DMS 273 (cell line): ENCODE measurements at regions not wholly inside any gene's neighbourhood (a gene's known extent, or its start where the extent isn't known, plus 50 kb on each side); places are given as distances from the start of the nearest gene placed in this dataset.

ENCODE experiments used
- DNase-seq: peaks from one replicate; lab custom pipeline; 2025; ENCODE audit not compliant: unreplicated experiment; lab: John Stamatoyannopoulos, UW

DNA sequence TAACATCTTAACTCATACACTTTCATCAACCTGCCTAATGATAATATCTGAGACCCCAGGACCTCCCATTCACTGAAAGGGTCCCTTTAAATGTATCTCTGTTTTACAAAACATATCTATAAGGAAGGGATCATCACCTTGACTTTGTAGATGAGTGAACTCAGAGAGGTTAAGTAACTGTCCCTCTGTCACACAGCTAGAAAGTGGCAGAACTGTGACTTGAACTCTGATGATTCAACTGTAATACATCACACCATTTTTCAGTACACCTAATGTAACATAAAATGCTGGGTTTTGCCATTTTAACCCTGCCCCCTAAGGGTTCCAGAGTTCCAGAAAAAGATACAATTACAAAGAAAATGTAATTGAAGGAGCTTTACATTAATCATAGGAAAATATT is 234.6 kb downstream of the ZEB2 start:
- no peak for DNase-seq

DNA sequence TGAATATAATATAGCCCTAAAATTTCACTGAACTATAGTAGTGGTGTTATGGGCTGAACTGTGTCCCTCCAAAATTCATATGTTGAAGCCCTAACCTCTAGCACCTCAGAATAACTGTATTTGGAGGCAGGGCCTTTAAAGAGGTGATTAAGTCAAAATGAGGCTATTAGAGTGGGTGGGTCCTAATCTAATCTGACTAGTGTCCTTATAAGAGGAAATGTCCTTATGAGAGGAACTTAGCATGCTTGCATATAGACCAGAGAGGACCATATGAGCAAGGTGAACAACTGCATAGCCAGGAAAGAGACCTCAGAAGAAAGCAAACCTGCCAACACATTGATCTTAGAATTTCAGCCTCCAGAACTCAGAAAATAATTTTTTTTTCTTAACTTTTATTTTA is 238.4 kb downstream of the ZEB2 start:
- DNase-seq, result no peak

DNA sequence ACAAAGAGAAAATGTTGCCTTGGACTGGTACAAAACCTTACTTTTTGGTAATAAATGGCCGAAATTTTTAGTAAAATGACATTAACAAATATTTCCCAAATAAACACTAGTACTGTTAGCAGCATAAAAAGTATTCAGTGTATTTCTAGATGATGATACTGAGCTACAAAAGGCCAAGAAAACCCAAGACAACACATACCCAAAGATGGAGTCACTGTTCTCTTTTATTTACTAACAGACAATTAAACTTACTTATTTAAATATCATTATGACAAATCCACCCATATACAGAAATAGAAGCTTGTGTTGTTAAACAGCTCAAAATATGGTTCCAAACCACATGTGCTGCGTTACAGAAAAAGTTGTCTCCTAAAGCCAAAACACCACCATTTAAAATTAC is 239.9 kb downstream of the ZEB2 start:
- no peak for DNase-seq

DNA sequence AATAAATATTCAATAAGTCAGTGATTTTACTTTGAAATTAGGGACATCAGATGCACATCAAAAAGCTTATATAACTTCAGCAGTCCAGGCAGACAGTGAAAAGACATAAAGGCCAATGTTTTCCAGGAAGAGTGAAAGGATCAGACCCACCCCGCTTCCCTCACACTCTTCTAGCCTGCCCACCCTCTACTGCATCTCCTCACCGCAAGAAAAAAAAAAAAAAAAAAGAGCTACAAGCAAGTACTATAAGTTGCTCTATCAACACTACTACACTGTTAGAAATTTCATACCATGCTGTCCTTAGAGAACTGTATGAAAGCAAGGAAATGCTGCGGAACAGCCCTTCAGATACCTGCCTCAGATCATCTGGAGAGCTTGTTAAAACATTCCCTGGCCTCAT is 240.8 kb downstream of the ZEB2 start:
- no peak for DNase-seq

DNA sequence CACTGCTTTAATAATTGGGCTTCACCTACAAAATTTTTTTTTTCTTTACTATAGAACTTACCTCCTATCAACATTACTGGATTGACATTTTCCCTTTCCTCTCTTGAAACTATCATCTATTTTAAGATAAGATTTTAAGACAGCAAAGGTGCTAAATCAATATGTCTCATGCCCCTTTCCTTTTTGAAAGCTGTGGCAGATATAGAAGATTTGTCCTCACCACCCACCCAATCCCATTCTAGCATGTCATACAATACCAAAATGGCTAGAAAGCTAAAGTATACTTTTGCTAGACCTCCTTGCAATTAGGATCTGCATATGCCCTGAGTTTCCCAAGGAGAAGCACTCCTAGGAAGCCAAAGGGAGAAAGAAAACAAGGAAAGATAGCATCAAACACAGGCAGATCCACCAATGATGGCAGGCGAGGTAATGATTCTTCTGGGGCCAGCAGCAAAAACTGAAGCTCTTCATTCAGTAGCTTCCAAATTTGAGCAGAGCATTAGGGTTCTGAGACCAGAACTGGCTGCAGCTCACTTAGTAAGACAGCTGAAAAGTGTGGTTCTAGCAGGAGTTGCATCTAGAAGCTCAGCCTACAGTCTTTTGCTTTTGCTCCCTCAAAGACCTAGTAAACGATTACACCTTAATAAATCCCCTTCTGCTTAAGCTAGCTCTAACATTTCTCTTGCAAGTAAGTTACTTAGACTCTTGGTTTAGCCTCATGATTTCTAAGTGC is 242.1 kb downstream of the ZEB2 start:
- DNase-seq, result no peak

DNA sequence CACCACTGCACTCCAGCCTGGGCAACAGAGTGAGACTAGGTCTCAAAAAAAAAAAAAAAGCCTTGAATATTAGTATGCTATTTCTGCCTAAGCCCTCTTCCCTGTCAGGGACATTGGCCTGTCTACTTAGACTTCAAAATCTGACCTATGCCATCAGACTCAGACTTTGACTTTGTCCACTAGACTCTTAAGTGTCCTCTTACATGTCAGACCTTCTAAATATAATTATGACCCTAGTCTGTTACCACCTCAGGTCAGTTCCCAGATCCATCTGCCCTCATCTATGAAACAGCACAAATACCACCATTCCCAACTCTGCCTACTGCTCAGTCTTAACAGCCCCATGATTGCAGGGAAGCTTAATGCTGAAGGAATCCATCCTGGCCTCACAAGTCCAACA is 244.6 kb downstream of the ZEB2 start:
- no peak for DNase-seq

DNA sequence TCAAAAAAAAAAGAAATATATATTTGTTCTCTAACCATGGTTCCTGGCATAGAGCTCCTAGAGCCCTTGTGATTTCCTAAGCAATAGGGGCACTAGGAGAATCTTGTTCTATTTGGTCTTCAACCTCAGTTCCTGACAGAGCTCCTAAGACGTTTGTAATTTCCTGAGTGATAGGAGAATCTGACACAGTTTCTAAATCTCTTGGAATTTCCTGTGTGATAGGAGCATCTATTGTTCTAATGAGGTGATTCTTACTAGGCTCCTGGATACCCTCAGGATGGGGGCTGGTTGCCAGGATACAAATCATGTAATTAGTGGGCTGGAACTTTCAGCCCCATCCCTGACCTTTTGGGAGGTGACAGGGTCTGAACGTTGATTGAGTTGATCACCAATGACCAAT is 245.8 kb downstream of the ZEB2 start:
- DNase-seq, result no peak

DNA sequence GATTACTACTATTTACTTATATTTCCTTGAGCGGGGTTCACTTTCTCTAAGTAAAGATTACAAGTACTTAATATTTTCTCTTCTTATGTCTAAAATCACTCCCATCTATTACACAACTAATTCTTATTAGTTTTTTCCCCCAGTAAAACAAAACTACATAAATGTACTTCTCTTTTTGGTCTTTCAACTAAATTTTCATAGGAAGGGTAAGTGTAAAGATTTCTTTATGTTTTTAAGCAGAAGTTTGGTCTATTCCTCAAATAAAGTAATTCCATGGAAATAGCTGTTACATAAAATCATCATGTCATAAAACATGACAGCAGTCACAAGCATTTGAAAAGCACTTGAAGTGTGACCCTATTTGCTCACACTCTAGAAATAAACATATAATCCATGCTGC is 249.0 kb downstream of the ZEB2 start:
- DNase-seq, result no peak

DNA sequence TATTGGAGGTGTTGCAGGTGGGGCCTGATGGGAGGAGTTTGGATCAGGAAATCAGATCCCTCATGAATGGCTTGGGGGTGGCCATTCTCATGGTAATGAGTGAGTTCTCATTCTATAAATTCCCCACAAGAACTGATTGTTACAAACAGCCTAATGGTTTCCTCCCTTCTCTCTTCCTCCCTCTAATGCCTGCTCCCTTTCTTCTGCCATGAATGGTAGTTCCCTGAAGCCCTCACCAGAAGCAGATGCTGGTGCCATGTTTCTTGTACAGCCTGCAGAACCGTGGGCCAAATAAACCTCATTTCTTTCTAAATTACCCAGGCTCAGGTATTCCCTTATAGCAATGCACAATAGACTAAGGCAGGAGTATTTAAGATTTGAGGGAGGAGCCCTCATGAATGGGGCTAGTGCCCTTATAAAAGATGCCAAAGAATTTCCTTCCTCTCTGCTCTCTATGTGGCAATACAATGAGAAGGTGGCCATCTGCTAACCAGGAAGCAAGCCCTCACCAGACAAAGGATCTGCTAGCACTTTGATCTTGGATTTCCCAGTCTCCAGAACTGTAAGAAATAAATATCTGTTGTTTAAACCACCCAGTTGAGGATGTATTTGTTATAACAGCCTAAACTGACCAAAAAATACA is 251.8 kb downstream of the ZEB2 start:
- DNase-seq, result peak; percentile 15

DNA sequence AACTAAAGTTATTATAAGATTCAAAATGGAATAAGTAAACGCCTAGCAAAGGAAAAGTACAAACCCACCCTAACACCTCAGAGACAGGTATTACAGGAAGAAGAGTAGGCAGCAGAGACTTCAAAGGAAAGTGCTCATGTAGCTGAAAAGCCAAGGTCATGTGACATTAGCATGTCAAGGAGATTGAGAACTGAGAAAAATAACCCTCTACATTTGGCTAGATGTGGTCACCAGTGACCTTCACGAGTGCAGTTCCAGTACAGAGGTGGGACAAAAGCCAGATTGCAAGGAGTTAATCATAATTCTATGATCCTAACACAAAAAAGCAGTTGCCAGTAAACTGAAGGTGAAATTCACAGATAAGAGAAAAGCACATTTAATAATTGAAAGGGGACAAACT is 252.7 kb downstream of the ZEB2 start:
- no peak for DNase-seq

DNA sequence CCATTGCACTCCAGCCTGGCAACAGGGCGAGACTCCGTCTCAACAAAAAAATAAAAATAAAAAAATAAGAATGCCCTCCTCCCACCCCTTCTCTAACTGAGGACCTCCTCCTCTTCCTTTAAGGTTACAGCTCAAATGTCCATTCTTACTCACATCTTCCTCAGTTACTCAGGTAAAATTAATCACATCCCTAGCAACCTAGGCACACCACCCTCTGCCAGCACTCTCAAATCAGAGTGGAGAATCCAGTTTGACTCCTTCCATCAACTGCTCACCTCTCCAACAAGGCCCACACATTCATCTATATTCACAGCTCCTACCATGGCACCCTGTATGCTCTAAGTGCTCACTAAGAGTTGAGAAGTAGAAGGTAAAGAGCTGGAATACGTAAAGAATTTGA is 254.3 kb downstream of the ZEB2 start:
- no peak for DNase-seq

DNA sequence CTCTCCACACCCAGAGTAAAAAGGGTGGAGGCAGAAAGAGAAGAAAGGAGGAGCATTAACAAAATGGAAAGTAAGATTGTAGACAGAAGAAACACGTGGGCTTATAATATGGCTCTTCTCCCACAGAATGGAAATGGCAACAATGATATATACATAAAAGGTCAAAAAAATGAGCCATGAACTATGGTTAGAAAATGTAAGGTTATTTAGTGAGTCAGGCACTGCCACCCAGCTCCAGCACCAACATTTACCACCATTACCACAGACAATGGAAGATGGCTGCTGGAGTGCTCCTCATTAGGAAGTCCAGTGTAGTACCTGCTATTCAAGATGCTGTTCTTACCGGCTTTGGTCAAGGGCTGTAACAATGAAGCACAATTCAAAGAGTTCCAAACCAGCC is 258.0 kb downstream of the ZEB2 start:
- DNase-seq, result no peak

DNA sequence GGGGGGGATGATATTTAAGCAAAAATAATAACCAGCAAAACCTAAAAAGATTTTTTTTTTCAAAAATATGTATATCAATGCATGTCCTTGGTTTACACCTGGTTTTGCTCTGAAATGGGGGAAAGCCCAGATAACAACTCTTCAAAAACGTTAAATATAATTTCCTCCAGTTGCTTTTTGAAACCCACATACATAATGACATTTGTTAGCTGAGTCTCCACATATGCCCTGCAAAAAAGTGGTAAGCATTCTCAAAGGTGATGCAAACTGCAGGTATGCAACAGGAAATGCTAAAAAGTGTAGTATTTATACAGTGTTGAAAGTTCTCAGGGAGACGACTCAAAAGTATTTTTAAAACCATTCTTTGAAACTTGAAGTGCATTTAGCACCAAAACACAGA is 258.6 kb downstream of the ZEB2 start:
- DNase-seq, result no peak

DNA sequence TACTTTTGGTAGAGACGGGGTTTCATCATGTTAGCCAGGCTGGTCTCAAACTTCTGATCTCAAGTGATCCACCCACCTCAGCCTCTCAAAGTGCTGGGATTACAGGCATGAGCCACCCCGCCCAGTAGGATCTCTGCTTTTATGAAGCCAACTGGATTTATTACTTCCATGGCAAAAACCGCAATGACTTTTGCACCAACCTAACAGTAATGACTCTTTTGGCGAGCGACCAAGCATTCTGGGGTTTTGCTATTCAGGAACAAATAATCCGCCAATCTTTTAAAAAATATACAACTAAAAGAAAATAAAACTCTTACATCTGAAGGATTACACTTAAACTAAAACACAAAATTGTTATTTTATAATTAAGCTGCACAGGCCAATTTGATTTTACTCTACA is 260.6 kb downstream of the ZEB2 start:
- no peak for DNase-seq

DNA sequence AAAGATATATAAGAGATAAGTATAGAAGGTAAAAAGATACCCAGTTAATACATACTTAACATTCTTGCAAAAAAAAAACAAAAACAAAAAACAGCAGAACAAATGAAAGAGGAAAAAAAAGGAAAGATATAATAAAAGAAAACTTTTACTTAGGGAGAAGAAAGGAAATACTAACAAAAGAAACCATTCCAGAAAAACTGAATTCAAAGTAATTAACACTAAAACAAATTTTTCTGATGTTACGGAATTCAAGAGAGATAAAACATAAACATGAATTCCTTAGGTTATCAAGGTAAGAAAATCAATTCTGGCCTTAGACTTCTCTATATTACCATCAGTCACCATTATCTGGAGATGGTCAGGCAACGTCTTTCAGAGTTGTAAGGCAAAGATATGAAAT is 261.8 kb downstream of the ZEB2 start:
- no peak for DNase-seq

DNA sequence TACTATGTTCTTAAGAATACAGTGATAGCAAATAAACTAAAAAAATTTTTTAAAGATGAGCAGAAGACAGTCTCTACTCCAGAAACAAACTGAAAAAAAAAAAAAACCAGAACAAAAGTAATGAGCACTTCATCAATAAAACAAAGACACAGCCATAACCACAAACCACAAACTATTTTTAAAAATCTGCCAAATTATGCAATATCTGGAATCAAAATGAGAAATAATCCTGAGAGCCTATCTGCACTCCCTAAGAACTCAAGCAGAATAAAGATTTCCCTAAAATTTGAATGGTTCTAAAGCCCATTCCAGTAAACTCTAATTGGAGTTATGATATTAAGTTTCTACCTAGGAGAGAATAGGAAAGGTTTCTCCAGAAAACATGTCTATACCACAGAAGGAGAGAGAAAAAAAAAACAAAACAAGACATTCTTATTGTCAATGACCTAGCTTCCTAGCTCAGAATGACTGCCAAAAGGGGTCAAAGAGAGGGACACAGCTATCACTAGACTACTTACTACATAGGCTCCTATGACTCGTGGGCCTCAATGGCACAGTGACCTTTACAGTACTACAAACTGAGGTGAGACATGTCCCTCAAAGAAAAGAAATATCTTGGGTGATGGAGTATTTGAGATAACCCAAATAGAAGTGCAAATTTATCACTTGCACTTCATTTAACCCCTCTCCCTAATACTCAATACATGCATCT is 262.8 kb downstream of the ZEB2 start:
- DNase-seq, result no peak

DNA sequence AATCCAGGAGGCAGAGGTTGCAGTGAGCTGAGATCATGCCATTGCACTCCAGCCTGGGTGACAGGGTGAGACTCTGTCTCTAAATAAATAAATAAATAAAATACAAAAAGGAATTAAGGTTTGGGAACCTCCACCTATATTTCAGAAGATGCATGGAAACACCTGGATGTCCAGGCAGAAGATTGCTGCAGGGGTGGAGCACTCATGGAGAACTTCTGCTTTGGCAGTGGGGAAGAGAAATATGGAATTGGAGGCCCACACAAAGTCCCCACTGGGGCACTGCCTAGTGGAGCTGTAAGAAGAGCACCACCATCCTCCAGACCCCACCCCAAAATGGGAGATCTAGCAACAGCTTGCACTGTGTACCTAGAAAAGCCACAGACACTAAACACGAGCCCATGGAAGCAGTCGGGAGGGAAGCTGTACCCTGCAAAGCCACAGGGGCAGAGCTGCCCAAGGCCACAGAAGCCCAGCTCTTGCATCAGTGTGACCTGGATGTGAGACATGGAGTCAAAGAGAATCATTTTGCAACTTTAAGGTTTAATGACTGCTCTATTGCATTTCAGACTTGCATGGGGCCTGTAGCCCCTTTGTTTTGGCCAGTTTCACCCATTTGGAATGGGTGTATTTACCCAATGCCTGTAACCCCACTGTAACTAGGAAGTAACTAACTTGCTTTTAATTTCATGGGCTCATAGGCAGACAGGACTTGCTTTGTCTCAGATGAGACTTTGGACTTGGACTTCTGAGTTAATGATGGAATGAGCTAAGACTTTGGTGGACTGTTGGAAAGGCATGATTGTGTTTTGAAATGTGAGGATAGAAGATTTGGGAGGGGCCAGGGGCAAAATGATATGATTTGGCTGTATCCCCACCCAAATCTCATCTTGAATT is 265.3 kb downstream of the ZEB2 start:
- DNase-seq, result no peak

DNA sequence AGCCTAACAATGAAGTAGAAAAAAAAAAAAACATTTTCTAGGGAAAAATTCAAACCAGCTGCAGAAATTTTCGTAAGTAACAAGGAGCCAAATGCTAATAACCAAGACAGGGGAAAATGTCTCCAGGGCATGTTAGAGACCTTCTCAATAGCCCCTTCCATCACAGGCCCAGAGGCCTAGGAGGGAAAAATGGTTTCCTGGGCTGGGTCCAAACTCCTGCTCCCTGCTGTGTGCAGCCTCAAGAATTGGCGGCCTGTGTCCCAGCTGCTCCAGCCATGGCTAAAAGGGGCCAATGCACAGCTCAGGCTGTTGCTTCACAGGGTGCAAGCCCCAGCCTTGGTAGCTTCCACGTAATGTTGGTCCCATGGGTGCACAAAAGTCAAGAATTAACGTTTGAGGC is 266.2 kb downstream of the ZEB2 start:
- DNase-seq, result no peak

DNA sequence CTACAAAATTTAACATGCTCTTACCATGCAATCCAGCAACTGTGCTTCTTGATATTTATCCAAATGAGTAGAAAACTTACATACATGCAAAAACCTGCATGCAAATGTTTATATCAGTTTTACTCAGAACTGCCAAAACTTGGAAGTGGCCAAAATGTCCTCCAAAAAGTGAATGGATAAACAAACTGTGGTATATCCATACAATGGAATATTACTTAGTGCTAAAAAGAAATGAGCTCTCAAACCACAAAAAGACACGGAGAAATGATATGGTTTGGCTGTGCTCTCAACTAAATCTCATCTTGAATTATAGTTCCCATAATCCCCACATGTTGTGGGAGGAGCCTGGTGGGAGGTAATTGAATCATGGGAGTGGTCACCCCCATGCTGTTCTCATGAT is 267.2 kb downstream of the ZEB2 start:
- DNase-seq, result no peak

DNA sequence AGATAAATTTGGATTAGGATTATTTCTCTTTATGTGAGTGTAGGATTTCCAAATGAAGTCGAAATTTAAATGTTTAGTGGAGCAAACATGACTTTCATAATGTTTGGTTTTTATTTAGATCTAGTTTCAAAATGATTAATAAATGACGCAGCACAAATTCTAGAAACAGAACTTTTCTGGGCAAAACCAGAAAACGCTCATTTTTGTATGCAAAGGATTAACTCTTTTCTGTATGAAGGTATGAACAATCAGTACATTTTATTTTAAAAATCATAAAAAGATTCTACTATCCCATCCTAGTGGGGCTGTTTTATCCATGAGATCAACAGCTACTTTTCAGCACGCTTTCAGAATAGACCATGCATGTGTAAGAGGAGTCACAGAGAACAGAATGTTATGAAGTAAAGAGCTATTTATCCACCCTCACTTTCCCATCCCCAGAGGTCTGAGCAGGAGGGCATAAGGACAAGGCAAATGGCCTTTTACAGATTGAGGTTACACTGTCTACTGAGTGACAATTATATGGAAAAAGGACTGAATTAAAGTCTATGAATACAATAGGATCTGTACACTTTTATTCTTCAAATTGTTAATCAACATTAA is 270.8 kb downstream of the ZEB2 start:
- no peak for DNase-seq
